ENCODE measurements at regions not wholly inside any gene's neighbourhood (a gene's known extent, or its start where the extent isn't known, plus 50 kb on each side); places are given as distances from the start of the nearest gene placed in this dataset.
A peak's percentile ranks its signal among the peaks of the same experiment; 100 is the strongest.

GRCh38 chr4:63458010-63458409 lies 951.2 kb downstream of the TECRL start:
- DNase-seq, result no peak

GRCh38 chr4:63440236-63440635 lies 969.0 kb downstream of the TECRL start:
- no peak for DNase-seq

GRCh38 chr4:63430105-63430504 lies 979.1 kb downstream of the TECRL start:
- no peak for DNase-seq

GRCh38 chr4:63396269-63396668 lies 1013.0 kb downstream of the TECRL start:
- DNase-seq, result no peak

DNA sequence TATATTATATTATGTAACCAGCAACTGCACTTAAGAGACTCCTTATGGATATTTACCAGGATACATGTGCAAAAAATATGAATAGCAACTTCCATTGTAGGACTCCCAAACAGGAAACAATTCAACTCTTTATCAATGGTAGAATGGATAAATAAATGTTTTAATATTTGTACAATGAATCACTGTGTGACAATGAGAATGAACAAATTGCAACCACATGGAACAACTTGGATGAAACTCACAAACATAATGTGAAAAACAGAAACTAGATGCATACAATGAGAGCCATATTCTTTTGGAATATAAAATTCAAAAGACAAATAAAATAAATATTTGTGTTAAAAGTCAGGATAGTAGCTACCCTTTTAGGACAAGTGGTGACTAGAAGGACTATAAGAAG lies 1015.7 kb downstream of the TECRL start:
- no peak for DNase-seq

DNA sequence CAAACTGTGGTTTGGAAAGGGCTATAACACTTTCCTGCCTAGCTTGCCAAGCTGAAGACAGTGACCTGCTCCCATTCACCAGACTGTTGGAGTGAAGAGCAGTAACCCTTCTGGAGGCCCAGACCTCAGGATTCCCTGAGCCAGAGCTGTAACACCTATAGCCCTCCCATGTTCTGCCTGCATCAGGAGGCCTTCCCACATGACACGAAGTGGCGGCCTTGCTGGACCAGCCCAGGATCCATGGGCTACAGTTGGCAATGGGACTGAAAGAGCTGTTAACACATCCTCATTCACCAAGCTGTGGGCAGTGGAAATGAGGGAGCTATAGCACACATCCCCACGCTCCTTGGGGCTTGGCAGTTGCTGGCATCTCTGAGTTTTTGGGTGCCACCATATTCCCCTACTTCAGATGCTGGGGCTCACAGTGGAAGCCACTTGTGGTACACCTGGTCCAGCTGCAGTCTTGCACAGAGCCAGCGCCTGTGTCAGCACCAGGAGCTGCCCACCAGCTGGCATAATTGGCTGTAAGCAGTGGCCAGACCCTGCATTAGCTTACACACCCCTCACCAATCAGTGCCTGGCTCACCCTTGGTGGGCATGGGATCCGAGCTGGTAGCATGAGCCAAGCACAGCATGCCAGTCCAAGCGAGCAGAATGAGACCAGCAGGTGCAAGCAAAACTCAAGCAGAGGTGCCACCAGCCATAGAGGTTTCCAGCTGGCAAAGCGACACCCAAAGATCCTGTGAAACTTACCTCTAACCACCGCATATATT lies 1029.3 kb downstream of the TECRL start:
- no peak for DNase-seq

DNA sequence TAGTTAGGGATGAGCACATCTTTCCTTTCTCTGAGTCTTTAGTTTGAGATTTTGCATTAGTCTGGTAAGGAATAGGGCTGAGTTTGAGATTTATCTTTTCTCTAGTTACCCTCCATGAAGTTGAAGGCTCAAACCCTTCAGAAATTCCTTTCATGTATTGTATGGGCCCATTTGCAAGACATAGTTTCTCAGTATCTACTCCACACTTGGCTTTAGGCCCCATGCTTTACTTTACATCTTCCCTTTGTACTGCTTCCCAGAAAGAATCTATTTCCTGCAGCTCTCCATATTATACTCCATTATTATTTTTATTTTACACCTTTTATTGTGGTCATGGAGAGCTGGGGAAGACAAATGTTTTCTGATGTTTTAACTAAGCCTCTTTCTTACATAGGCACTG lies 1038.2 kb downstream of the TECRL start:
- DNase-seq, result no peak

GRCh38 chr4:63361628-63362027 lies 1047.6 kb downstream of the TECRL start:
- no peak for DNase-seq

GRCh38 chr4:63361066-63361465 lies 1048.2 kb downstream of the TECRL start:
- no peak for DNase-seq

- DNase-seq, result no peak
These were observed 1059.6 kb downstream of the TECRL start for GRCh38 chr4:63349674-63350025.

- DNase-seq, result no peak
These were observed 1060.2 kb downstream of the TECRL start for GRCh38 chr4:63348735-63349673.

DNA sequence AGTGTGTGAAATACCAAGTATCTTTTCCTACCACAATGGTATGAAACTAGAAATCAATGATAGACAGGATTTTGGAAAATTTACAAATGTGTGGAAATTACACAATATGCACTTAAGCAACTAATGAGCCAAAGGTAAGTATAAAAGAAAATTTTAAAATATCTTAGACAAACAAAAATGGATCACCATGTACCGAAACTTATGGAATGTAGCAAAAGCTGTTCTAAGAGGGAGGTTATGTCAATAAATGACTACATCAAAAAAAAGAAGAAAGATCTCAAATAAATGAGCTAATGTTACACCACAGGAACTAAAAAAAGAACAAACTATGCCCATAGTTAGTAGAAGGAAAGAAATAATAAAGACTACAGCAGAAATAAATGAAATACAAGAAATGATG lies 1084.1 kb downstream of the TECRL start:
- no peak for DNase-seq

DNA sequence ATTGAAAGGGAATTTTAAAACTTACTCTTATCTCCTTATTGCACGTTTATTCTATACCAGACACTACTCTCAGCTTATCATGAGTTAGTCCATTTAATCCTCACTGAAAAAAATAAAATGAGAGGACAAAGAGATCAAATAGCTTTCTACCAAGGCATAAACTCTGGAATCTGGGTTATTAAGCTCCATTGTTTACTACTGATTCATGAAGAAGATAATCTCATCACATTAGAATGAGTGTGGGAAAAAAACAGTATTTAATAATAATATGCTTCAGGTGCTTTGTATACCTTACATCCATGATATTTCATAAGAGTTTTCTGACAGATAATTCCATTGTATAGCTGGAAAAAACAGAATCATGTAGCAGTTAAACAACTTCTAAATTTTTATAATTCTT lies 1092.6 kb downstream of the TECRL start:
- DNase-seq, result no peak

- no peak for DNase-seq
These were observed 1093.6 kb downstream of the TECRL start for GRCh38 chr4:63315651-63316050.

DNA sequence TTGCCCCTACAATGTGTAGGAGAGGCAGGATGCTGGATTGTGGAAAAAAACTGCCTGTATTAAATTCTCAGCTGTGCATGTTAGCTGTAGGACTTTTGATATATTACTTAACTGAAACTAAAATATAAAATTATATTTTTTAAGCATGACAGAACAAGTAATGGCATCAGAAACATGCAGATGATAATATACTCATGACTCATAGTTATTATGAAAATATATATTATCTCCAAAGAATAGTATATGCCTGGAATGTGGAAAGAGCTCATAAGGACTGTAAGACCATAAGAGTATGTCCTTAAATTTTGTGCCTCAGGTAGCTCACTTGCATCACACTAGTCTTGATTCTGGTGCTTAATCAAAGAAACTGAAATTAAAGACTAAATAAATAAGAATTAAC lies 1100.6 kb downstream of the TECRL start:
- DNase-seq, result no peak

DNA sequence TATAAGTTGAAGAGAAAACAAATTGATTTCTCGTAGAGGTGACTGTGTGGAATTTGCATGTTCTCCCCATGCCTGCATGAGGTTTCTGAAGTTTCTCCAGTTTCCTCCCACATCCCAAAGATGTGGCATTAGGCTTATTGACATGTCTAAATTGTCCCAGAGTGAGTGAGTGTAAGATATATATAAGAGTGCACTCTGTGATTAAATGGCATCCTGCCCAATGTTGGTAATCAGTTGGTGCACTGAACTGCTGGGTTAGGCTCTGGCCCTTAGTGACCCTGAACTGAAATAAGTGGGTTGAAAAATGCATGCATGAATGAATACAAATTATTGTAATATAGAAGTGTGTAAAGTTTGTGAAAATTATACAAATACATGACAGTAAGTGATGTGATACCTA lies 1106.5 kb downstream of the TECRL start:
- DNase-seq, result no peak

DNA sequence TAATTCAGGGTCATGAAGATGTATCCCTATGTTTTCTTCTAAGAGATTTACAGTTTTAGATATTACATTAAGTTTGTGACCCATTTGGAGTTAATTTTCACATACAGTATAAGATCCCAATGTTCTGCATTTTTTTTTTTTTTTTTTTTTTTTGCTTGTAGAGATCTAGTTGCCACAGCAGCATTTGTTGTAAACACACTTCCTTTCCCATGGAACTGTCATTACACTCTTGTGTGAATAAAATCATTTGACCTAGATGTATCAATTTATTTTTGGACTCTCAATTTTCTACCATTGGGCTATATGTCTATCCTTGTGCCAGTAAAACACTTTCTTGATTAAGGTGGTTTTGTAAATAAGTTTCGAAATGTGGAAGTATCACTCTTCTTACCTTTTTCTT lies 1107.2 kb downstream of the TECRL start:
- no peak for DNase-seq

DNA sequence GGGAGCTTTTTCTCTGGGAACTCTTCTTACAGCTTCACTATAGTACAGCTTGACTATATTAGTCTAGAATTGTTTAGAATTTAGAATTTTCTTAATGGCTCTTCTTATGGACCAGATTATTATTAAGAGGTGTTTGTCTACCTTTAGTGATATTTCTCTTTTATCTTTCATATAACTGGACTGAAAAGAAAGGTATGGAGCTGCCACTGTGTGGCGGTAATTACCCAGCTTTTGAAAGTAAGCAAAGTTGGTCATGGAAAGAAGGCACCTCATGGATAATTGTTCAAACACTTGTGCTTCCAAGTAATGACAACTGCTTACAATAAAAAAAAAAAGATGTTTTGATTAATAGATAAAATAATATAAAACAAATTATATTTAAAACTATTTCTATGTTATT lies 1112.5 kb downstream of the TECRL start:
- peak; percentile 9 for DNase-seq

GRCh38 chr4:63275491-63275890 lies 1133.8 kb downstream of the TECRL start:
- no peak for DNase-seq

DNA sequence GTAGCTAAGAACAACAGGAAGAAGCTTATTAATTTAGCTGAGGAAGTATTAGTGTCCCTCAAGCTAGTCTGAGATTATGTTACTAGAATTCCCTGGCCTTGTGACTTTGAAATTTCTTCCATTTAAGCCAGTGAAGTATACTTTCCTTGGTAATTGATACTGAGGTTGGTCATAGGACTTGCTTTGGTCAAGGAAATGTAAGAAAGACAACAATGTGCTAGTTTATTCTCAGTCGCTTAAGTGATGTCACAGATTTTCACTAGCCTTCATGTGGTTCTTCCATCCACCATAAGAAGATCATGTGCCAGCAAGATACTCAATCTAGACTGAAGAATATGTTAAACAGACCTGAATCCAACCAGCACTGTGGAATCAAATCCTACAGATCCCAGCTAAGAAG lies 1140.1 kb downstream of the TECRL start:
- no peak for DNase-seq

DNA sequence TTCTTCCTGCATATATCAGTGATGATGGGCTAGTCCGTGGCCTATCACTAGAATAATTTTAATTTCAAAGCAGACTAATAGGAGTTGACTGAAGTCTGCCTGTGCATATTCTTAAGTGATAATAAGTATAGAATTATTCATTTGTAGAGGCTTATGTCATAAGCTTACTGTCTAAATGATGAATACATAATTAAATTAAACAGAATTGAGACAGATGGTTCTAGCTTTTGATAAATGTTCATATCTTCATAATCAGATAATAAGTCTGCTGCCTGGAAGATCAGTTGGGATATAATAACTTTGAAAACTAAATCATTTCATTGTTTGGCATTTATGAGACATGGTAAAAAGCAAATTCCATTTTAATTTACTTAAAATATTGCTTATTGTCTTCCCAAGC lies 1175.6 kb downstream of the TECRL start:
- no peak for DNase-seq

DNA sequence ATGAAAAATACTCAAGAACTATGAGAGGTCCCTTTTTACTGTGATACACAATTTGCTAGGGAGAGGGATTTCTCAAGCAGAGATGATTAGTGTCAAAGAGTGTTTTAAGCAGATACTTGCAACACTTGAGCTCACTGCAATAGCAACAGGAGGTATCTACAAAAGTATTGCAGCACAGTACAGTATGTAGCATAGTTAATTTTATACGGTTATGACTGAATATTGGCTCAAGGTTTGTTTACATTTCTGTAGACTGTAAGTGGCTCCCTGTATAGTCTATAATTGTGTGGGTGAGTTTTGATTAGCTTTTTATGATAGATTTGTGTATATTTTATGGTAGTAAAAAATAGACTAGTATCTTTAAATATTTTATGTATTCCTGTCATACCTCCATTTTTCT lies 1177.2 kb downstream of the TECRL start:
- DNase-seq, result no peak

GRCh38 chr4:63226229-63226628 lies 1183.0 kb downstream of the TECRL start:
- DNase-seq, result no peak

- DNase-seq, result no peak
These were observed 1186.8 kb downstream of the TECRL start for GRCh38 chr4:63222466-63222865.

All from RPMI8226 (cell line).